ENCODE measurements at regions not wholly inside any gene's neighbourhood (a gene's known extent, or its start where the extent isn't known, plus 50 kb on each side); places are given as distances from the start of the nearest gene placed in this dataset.
"Not testable (repeated sequence)": the region's sequence is repeated elsewhere in the genome, so short reads cannot be mapped to it uniquely, and the experiment has no call there.

- Histone ChIP-seq H3K9me3 (no peaks in the 10 kb centered on the region), H3K27me3 (no peaks in the 10 kb centered on the region), H3K4me1 (no peaks in the 10 kb centered on the region), H3K27ac (no peak overlapping the region), H3K36me3 (no peaks in the 10 kb centered on the region), H3K4me3 (no peak overlapping the region)
- intact Hi-C loops (cut with DNase I; ENCODE audit: low total_unique reads), result no loop called here
- TF ChIP-seq, protein P1, sequence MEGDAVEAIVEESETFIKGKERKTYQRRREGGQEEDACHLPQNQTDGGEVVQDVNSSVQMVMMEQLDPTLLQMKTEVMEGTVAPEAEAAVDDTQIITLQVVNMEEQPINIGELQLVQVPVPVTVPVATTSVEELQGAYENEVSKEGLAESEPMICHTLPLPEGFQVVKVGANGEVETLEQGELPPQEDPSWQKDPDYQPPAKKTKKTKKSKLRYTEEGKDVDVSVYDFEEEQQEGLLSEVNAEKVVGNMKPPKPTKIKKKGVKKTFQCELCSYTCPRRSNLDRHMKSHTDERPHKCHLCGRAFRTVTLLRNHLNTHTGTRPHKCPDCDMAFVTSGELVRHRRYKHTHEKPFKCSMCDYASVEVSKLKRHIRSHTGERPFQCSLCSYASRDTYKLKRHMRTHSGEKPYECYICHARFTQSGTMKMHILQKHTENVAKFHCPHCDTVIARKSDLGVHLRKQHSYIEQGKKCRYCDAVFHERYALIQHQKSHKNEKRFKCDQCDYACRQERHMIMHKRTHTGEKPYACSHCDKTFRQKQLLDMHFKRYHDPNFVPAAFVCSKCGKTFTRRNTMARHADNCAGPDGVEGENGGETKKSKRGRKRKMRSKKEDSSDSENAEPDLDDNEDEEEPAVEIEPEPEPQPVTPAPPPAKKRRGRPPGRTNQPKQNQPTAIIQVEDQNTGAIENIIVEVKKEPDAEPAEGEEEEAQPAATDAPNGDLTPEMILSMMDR (IDR thresholded peaks at IDR 0.05), result no peak
- no peak for DNase-seq
These were observed 685.9 kb upstream of the CDH10 start for GRCh38 chr5:25330721-25331120.

DNA sequence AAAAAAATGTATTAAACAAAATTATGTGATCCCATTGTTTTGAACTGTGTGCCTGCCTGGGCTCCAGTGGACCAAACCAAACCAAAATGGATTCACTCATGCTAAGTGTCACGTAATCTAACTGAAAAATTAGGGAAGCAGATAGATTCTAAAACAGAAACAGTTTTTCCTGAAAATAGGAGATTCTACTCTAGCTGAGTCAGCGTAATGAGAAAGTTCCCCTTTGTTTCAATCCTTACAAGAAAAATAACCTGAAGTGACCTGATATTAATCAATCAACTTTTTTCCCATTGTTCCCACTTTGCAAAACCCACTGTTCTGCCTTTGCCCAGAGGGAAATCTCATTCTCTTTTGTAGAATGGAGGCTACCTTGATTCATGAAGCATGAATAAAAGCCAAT, 682.4 kb upstream of the CDH10 start:
- TF ChIP-seq, protein P1 (IDR thresholded peaks at IDR 0.05), result no peak
- H3K27ac ChIP-seq, result no peak overlapping the region
- intact Hi-C loops (cut with DNase I; ENCODE audit: low total_unique reads), result no loop called here
- no peaks in the 10 kb centered on the region for H3K4me1 ChIP-seq
- H3K4me3 ChIP-seq, result no peak overlapping the region
- no peak for DNase-seq
- no peaks in the 10 kb centered on the region for H3K36me3 ChIP-seq
- H3K27me3 ChIP-seq, result no peaks in the 10 kb centered on the region
- H3K9me3 ChIP-seq, result no peaks in the 10 kb centered on the region

DNA sequence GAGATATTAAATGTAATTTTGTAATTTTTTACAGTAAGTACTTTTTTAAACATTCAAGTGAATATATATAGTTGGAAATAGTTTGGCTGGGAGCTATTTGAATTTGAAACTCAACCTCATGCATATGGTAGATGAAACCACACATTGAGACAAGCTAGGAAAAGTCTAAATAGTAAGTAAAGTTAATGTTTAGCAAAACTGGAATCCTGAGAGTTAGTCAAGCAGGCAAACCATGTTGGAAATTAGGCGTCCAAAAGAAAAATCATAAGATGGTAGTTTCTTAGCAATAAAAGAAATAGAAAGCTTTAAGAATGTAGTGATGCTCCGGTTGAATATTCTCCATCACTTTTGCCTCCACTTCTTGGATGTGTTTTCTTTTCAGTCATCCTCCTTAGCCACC, 657.1 kb upstream of the CDH10 start:
- no peak overlapping the region for H3K27ac ChIP-seq
- TF ChIP-seq, protein P1 (IDR thresholded peaks at IDR 0.05), result no peak

GRCh38 chr5:25295067-25295466, 650.3 kb upstream of the CDH10 start:
- intact Hi-C loops (cut with DNase I; ENCODE audit: low total_unique reads), result no loop called here
- Histone ChIP-seq H3K27me3 (no peaks in the 10 kb centered on the region), H3K4me1 (no peaks in the 10 kb centered on the region), H3K9me3 (no peaks in the 10 kb centered on the region), H3K36me3 (no peaks in the 10 kb centered on the region), H3K27ac (no peak overlapping the region), H3K4me3 (no peak overlapping the region)
- TF ChIP-seq, protein P1 (IDR thresholded peaks at IDR 0.05), result no peak
- DNase-seq, result no peak

More for the DNA sequence above, 657.1 kb upstream of the CDH10 start:
- no peaks in the 10 kb centered on the region for H3K4me1 ChIP-seq
- no peak for DNase-seq
- no peaks in the 10 kb centered on the region for H3K9me3 ChIP-seq
- intact Hi-C loops (cut with DNase I; ENCODE audit: low total_unique reads), result no loop called here
- no peaks in the 10 kb centered on the region for H3K27me3 ChIP-seq
- H3K4me3 ChIP-seq, result no peak overlapping the region
- H3K36me3 ChIP-seq, result no peaks in the 10 kb centered on the region

GRCh38 chr5:25289766-25290165, 645.0 kb upstream of the CDH10 start:
- H3K27me3 ChIP-seq; H3K27ac ChIP-seq; H3K36me3 ChIP-seq; H3K9me3 ChIP-seq; DNase-seq; intact Hi-C loops (cut with DNase I; ENCODE audit: low total_unique reads); H3K4me1 ChIP-seq; H3K4me3 ChIP-seq: not testable (repeated sequence)

- Histone ChIP-seq H3K27ac (no peak overlapping the region), H3K36me3 (no peaks in the 10 kb centered on the region), H3K27me3 (no peaks in the 10 kb centered on the region), H3K9me3 (no peaks in the 10 kb centered on the region), H3K4me3 (no peak overlapping the region), H3K4me1 (no peaks in the 10 kb centered on the region)
- DNase-seq, result no peak
- TF ChIP-seq, protein P1 (IDR thresholded peaks at IDR 0.05), result no peak
- intact Hi-C loops (cut with DNase I; ENCODE audit: low total_unique reads), result no loop called here
These were observed 641.5 kb upstream of the CDH10 start for GRCh38 chr5:25286319-25286718.

Data from tibial artery (tissue), 4 donors.